ENCODE measurements at regions not wholly inside any gene's neighbourhood (a gene's known extent, or its start where the extent isn't known, plus 50 kb on each side); places are given as distances from the start of the nearest gene placed in this dataset.
A peak's percentile ranks its signal among the peaks of the same experiment; 100 is the strongest.

- Histone ChIP-seq H3K4me1 (peaks cover 0 to 22% (median 5%) of the 10 kb centered on the region in 4 donors), H3K27me3 (no peaks in the 10 kb centered on the region), H3K4me3 (no peak overlapping the region), H3K9me3 (no peaks in the 10 kb centered on the region), H3K36me3 (no peaks in the 10 kb centered on the region), H3K27ac (no peak overlapping the region)
- no peak for DNase-seq (ENCODE audit: low spot score in 2 of 2)
- TF ChIP-seq EP300 (IDR thresholded peaks at IDR 0.05) = no peak
- TF ChIP-seq POLR2A (IDR thresholded peaks at IDR 0.05) = no peak
- TF ChIP-seq, protein P1, sequence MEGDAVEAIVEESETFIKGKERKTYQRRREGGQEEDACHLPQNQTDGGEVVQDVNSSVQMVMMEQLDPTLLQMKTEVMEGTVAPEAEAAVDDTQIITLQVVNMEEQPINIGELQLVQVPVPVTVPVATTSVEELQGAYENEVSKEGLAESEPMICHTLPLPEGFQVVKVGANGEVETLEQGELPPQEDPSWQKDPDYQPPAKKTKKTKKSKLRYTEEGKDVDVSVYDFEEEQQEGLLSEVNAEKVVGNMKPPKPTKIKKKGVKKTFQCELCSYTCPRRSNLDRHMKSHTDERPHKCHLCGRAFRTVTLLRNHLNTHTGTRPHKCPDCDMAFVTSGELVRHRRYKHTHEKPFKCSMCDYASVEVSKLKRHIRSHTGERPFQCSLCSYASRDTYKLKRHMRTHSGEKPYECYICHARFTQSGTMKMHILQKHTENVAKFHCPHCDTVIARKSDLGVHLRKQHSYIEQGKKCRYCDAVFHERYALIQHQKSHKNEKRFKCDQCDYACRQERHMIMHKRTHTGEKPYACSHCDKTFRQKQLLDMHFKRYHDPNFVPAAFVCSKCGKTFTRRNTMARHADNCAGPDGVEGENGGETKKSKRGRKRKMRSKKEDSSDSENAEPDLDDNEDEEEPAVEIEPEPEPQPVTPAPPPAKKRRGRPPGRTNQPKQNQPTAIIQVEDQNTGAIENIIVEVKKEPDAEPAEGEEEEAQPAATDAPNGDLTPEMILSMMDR (IDR thresholded peaks at IDR 0.05) = no peak
- WGBS, 2 donors = 90 to 93% methylated on average over 3 of the region's 3 CpGs
These were observed 391.1 kb upstream of the ZNF608 start for GRCh38 chr5:125137535-125137934.

- Histone ChIP-seq H3K9me3 (no peaks in the 10 kb centered on the region), H3K4me1 (peaks cover 0 to 22% (median 5%) of the 10 kb centered on the region in 4 donors), H3K4me3 (no peak overlapping the region), H3K27ac (no peak overlapping the region), H3K27me3 (no peaks in the 10 kb centered on the region), H3K36me3 (no peaks in the 10 kb centered on the region)
- no peak for DNase-seq (ENCODE audit: low spot score in 2 of 2)
- TF ChIP-seq, protein P1 (IDR thresholded peaks at IDR 0.05) = no peak
- no peak for TF ChIP-seq EP300 (IDR thresholded peaks at IDR 0.05)
- no peak for TF ChIP-seq POLR2A (IDR thresholded peaks at IDR 0.05)
- 36 to 57% methylated on average over 1 of the region's 1 CpG for WGBS, 2 donors
These were observed 391.8 kb upstream of the ZNF608 start for GRCh38 chr5:125138266-125138665.

DNA sequence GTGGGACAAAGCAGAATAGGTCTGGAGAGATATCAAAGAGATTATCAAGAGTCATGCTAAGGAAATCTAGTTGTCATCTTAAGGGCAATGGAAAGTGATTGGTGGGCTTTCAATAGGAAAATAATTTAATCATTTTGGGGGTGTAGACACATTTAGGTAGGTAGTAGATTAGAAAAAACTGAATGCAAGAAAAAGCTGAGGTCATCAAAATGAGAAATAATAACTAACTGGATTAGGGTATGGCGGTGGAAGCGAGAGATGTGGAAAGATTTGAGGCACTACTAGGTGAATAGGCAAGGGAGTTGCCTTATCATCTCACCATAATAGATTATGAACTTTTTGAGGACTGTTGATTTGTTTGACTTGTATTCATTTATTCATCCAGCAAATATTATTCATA lies 393.2 kb upstream of the ZNF608 start:
- DNase-seq (ENCODE audit: low spot score in 2 of 2) = no peak
- 95 to 96% methylated on average over 2 of the region's 2 CpGs for WGBS, 2 donors
- no peaks in the 10 kb centered on the region for H3K27me3 ChIP-seq
- H3K4me1 ChIP-seq = peaks cover 0 to 15% (median 5%) of the 10 kb centered on the region in 4 donors
- no peaks in the 10 kb centered on the region for H3K9me3 ChIP-seq
- H3K27ac ChIP-seq = no peak overlapping the region
- no peak for TF ChIP-seq POLR2A (IDR thresholded peaks at IDR 0.05)
- TF ChIP-seq, protein P1 (IDR thresholded peaks at IDR 0.05) = no peak
- H3K36me3 ChIP-seq = no peaks in the 10 kb centered on the region
- H3K4me3 ChIP-seq = no peak overlapping the region

DNA sequence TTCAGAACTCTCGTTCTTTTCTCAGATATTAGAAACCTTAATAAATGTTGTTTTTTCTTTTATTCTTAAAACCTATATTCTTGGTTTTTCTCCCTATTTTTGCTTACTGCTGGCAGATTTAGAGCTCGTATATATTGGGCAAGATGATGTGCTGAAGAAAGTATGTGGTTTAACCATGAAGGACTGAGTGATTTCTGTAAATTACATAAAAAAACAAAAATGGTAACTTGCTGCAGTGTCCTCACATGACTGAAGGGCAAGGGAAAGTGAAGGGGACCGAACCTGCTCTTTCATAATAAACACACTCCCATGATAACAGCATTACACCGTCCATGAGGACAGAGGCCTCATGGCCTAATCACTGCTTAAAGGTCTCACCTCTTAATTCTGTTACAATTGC lies 393.8 kb upstream of the ZNF608 start:
- Histone ChIP-seq H3K27ac (peak overlapping the region in 1 of 4 donors; percentile 17), H3K27me3 (no peaks in the 10 kb centered on the region), H3K9me3 (no peaks in the 10 kb centered on the region), H3K4me3 (no peak overlapping the region), H3K36me3 (no peaks in the 10 kb centered on the region), H3K4me1 (peaks cover 0 to 11% (median 4%) of the 10 kb centered on the region in 4 donors)
- no peak for TF ChIP-seq EP300 (IDR thresholded peaks at IDR 0.05)
- TF ChIP-seq, protein P1 (IDR thresholded peaks at IDR 0.05) = no peak
- TF ChIP-seq POLR2A (IDR thresholded peaks at IDR 0.05) = no peak
- DNase-seq (ENCODE audit: low spot score in 2 of 2) = no peak
- 83 to 86% methylated on average over 4 of the region's 4 CpGs for WGBS, 2 donors

GRCh38 chr5:125140855-125141254 lies 394.4 kb upstream of the ZNF608 start:
- Histone ChIP-seq H3K9me3 (no peaks in the 10 kb centered on the region), H3K4me1 (peaks cover 0 to 11% (median 3%) of the 10 kb centered on the region in 4 donors), H3K4me3 (no peak overlapping the region), H3K36me3 (no peaks in the 10 kb centered on the region), H3K27me3 (no peaks in the 10 kb centered on the region), H3K27ac (no peak overlapping the region)
- no peak for DNase-seq (ENCODE audit: low spot score in 2 of 2)
- TF ChIP-seq EP300 (IDR thresholded peaks at IDR 0.05) = peak in 1 of 2 donors; percentile 25
- no peak for TF ChIP-seq POLR2A (IDR thresholded peaks at IDR 0.05)
- 19 to 28% methylated on average over 2 of the region's 2 CpGs for whole genome bisulfite sequencing, 2 donors

DNA sequence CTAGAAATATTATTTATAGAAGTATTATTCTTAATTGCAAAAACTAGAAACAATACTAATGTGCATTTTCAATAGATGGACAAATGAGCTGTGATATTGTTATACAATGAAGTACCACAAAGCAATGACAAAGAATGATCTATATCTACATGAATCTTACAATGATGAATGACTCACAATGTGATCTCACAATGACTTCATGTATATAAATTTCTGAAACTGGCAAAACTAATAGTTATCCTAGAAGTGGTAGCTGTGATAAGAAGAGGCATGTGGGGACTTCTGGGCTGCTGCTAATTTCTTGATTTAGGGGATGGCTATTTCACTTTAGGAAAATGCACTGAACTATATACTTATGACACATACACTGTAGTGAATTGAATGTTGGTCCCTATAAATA lies 396.0 kb upstream of the ZNF608 start:
- no peak overlapping the region for H3K27ac ChIP-seq
- DNase-seq (ENCODE audit: low spot score in 2 of 2) = no peak
- no peak for TF ChIP-seq EP300 (IDR thresholded peaks at IDR 0.05)
- no peak for TF ChIP-seq POLR2A (IDR thresholded peaks at IDR 0.05)
- TF ChIP-seq, protein P1 (IDR thresholded peaks at IDR 0.05) = no peak
- peaks cover 0 to 11% (median 3%) of the 10 kb centered on the region in 4 donors for H3K4me1 ChIP-seq
- H3K36me3 ChIP-seq = no peaks in the 10 kb centered on the region
- no peaks in the 10 kb centered on the region for H3K27me3 ChIP-seq
- no peaks in the 10 kb centered on the region for H3K9me3 ChIP-seq
- no peak overlapping the region for H3K4me3 ChIP-seq

Measured in tibial nerve (tissue), 4 donors.